Renal pelvis (tissue), 1 donor: ENCODE measurements at regions not wholly inside any gene's neighbourhood (a gene's known extent, or its start where the extent isn't known, plus 50 kb on each side); places are given as distances from the start of the nearest gene placed in this dataset.

ENCODE experiments used
- DNase-seq: peaks from one replicate; pipeline ENCODE4 v3.0.0-alpha.2; 2013

GRCh38 chr5:167226386-167226785 is 1065.1 kb upstream of the WWC1 start:
- no peak for DNase-seq

- no peak for DNase-seq
These were observed 1063.3 kb upstream of the WWC1 start for GRCh38 chr5:167228134-167228533.

- DNase-seq: no peak
These were observed 1061.7 kb upstream of the WWC1 start for GRCh38 chr5:167229751-167230150.

- DNase-seq: no peak
These were observed 1061.0 kb upstream of the WWC1 start for GRCh38 chr5:167230414-167230813.

GRCh38 chr5:167232675-167233311 is 1058.7 kb upstream of the WWC1 start:
- no peak for DNase-seq

- DNase-seq: peak; percentile 27
These were observed 1057.8 kb upstream of the WWC1 start for GRCh38 chr5:167233507-167234220.

- no peak for DNase-seq
These were observed 1049.9 kb upstream of the WWC1 start for GRCh38 chr5:167241436-167242067.

GRCh38 chr5:167242701-167243100 is 1048.7 kb upstream of the WWC1 start:
- peak; percentile 23 for DNase-seq

- no peak for DNase-seq
These were observed 1048.0 kb upstream of the WWC1 start for GRCh38 chr5:167243463-167243862.

GRCh38 chr5:167244583-167244982 is 1046.9 kb upstream of the WWC1 start:
- no peak for DNase-seq

GRCh38 chr5:167245868-167246267 is 1045.6 kb upstream of the WWC1 start:
- no peak for DNase-seq

- DNase-seq: no peak
These were observed 1043.6 kb upstream of the WWC1 start for GRCh38 chr5:167247816-167248215.

GRCh38 chr5:167248257-167248656 is 1043.2 kb upstream of the WWC1 start:
- DNase-seq: no peak

- DNase-seq: no peak
These were observed 1040.4 kb upstream of the WWC1 start for GRCh38 chr5:167250996-167251395.

- DNase-seq: no peak
These were observed 1037.3 kb upstream of the WWC1 start for GRCh38 chr5:167254132-167254531.

GRCh38 chr5:167255926-167256325 is 1035.5 kb upstream of the WWC1 start:
- DNase-seq: no peak

- no peak for DNase-seq
These were observed 1031.6 kb upstream of the WWC1 start for GRCh38 chr5:167259806-167260205.

GRCh38 chr5:167261309-167262100 is 1029.9 kb upstream of the WWC1 start:
- no peak for DNase-seq

GRCh38 chr5:167263185-167263584 is 1028.3 kb upstream of the WWC1 start:
- DNase-seq: no peak

GRCh38 chr5:167264348-167264747 is 1027.1 kb upstream of the WWC1 start:
- no peak for DNase-seq

- DNase-seq: no peak
These were observed 1023.1 kb upstream of the WWC1 start for GRCh38 chr5:167268337-167268736.

GRCh38 chr5:167269146-167269545 is 1022.3 kb upstream of the WWC1 start:
- DNase-seq: no peak

GRCh38 chr5:167271081-167271480 is 1020.4 kb upstream of the WWC1 start:
- DNase-seq: no peak
